VCaP (cell line): ENCODE measurements at regions not wholly inside any gene's neighbourhood (a gene's known extent, or its start where the extent isn't known, plus 50 kb on each side); places are given as distances from the start of the nearest gene placed in this dataset.

ENCODE experiments used
- H3K27ac ChIP-seq: fragments of 450-650 bp; 2 replicates; pipeline ENCODE4 v1.5.1; 2017
- TF ChIP-seq, protein P1 (sequence below): fragments of 450-650 bp; conservative IDR thresholded peaks from 2 replicates; pipeline ENCODE4 v1.5.1; 2017; ENCODE audit warnings: mild to moderate bottlenecking, moderate library complexity

DNA sequence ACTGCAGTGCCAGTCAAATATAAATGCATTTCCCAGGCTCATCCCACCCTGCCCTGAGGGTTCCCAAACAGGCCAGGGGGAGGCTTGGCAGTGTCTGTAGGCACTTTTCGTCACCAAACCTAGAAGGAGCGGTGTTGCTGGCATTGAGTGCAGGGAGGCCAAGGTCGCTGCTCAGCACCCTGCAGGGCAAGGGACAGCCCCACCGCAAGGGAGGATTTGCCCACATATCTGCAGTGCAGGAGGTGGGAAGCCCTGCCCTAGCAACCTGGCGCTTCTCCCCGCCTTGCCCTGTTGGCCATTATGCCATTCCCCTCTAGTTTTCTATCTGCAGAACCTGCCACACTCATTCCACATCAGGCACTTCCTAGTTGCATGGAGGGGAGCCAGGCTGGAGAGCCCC, 327.8 kb upstream of the ADCY2 start:
- peak overlapping the region; percentile 38; the same call in 1 of the 2 replicates for H3K27ac ChIP-seq
- TF ChIP-seq, protein P1, sequence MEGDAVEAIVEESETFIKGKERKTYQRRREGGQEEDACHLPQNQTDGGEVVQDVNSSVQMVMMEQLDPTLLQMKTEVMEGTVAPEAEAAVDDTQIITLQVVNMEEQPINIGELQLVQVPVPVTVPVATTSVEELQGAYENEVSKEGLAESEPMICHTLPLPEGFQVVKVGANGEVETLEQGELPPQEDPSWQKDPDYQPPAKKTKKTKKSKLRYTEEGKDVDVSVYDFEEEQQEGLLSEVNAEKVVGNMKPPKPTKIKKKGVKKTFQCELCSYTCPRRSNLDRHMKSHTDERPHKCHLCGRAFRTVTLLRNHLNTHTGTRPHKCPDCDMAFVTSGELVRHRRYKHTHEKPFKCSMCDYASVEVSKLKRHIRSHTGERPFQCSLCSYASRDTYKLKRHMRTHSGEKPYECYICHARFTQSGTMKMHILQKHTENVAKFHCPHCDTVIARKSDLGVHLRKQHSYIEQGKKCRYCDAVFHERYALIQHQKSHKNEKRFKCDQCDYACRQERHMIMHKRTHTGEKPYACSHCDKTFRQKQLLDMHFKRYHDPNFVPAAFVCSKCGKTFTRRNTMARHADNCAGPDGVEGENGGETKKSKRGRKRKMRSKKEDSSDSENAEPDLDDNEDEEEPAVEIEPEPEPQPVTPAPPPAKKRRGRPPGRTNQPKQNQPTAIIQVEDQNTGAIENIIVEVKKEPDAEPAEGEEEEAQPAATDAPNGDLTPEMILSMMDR = no peak

DNA sequence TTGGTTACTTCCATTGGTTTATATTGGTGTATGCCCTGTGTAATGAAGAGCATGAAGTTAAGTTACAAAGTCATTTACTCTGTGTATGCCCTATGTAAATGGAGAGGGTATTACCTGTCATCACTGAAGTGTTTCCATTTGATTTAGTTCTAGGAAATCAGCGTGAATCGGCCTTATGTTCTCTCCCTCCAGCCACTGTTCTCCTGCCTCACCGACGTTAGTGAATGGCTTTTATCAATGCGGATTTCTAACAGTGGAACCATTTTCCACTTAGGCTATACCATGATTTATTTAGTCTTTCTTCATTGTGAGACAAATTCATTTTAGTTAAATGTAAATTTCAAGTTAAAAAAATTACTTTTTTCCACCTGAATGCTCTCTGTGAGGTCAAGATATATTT, 327.0 kb upstream of the ADCY2 start:
- H3K27ac ChIP-seq = peak overlapping the region; percentile 96; the same call in 1 of the 2 replicates
- TF ChIP-seq, protein P1 = no peak

DNA sequence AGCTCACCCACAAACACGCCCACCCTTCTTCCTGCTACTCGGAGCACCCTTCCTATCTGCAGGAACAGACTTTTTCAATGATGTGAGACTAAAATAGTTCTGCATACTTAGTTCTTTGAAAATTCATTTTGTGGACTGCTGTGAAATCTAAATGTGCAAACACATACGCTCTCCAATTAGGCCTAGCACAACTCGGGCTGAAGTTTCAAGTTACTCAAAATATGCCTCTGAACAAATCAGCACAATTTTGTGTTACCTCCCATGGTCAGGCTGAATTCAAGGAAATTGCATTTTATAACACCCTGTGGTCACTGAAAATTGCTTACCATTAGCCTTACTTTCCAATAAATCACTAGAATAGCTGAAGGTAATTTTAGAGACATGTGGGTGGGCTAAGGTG, 323.8 kb upstream of the ADCY2 start:
- TF ChIP-seq, protein P1 = no peak
- H3K27ac ChIP-seq = peak overlapping the region; percentile 96

DNA sequence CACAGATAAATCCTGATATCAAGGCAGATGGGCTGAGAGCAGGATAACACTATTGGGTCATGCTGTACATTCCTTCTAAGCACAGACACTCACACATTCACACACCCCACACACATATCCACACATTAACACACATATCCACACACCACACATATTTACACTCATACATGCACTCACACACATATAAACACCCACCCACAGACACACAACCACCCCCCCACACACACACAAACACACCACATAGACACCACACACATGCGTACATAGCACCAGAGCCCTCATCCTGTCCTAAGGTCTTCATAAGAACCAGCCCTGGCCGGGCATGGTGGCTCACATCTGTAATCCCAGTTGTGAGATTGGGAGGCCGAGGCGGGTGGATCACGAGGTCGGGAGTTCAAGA, 322.3 kb upstream of the ADCY2 start:
- TF ChIP-seq, protein P1 = no peak
- H3K27ac ChIP-seq = no peak overlapping the region; the same call in 1 of the 2 replicates

DNA sequence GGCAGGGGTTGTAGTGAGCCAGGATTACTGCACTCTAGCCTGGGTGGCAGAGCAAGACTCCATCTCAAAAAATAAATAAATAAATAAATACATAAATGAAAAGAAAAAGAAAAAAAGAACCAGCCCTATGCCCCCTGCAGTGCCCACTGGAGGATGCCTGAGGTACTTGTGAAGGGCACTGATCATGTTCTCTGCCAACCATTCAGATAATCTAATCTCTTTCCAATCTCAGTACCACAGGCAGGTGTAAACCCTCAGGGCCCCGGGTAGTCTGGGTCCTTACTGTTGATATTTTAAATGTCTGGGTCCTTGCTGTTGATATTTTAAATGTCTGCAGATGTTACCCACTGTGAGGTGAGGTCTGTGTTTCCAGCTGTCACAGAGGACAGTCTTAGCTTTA, 321.8 kb upstream of the ADCY2 start:
- H3K27ac ChIP-seq = no peak overlapping the region
- TF ChIP-seq, protein P1 = peak; percentile 31; the same call in 1 of the 2 replicates

DNA sequence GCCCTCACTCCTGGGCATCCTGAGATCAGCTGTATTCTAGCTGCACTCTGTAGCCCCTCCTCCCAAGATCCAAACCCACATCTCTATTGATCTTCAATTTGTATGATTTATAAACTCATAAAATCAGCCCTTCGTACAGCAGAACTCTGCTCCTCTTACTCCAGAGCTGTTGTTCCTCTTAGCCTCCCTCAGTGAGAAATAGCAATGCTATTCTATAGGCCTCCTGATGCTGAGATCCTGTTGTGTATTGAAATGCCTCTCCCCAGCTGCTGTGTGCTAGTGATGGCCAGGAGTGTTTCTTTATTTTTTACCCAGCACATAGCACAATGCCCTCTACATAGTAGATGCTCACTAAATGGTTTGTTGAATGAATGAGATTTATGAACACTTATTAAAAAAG, 320.5 kb upstream of the ADCY2 start:
- TF ChIP-seq, protein P1 = no peak
- no peak overlapping the region for H3K27ac ChIP-seq

DNA sequence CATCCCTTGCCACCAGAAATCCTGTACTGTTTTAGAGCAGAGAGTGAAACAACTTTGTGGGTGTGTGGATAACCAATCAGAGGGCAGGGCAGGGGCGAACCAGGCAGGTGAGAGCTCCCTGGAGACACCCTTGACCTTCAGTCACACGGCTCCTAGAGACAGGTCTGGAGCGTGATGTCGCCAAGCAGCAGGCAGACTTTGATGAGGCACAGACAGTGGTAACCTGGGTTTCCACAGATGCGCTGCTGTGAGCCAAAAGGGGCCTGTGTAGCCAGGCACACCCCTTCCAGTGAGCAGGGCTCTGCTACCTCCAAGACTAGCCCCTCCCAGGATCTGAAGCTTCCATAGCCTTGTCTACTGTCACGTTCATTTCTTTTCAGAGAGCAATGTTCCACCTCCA, 317.8 kb upstream of the ADCY2 start:
- TF ChIP-seq, protein P1 = no peak
- H3K27ac ChIP-seq = no peak overlapping the region
